Progenitor cell of endocrine pancreas (in vitro differentiated cells): ENCODE measurements at regions not wholly inside any gene's neighbourhood (a gene's known extent, or its start where the extent isn't known, plus 50 kb on each side); places are given as distances from the start of the nearest gene placed in this dataset.

Source experiments
- DNase-seq: peaks from one replicate; pipeline ENCODE4 v3.0.0; 2021; ENCODE audit warnings: low spot score; ENCODE audit not compliant: unreplicated experiment
- H3K27ac Mint-ChIP-seq: 2 replicates; pipeline ENCODE4 v1.8.0; 2021; ENCODE audit warnings: mild to moderate bottlenecking, moderate library complexity, mixed read lengths
- H3K27me3 Mint-ChIP-seq: 2 replicates; pipeline ENCODE4 v1.8.0; 2021; ENCODE audit warnings: mixed read lengths
- H3K36me3 Mint-ChIP-seq: 2 replicates; pipeline ENCODE4 v1.8.0; 2022; ENCODE audit warnings: mixed read lengths; ENCODE audit not compliant: insufficient read depth
- H3K4me1 Mint-ChIP-seq: 2 replicates; pipeline ENCODE4 v1.8.0; 2021; ENCODE audit warnings: low read depth, mixed read lengths
- H3K4me3 Mint-ChIP-seq: 2 replicates; pipeline ENCODE4 v1.8.0; 2021; ENCODE audit warnings: low read depth, mild to moderate bottlenecking, moderate library complexity, mixed read lengths
- H3K9me3 Mint-ChIP-seq: 2 replicates; pipeline ENCODE4 v1.8.0; 2021; ENCODE audit warnings: low read depth, mixed read lengths
- CTCF ChIP-seq: fragments of 200-600 bp; sonication (generic); IDR thresholded peaks from one replicate; pipeline ENCODE4 v1.5.0; 2021; ENCODE audit warnings: antibody characterized with exemption, mild to moderate bottlenecking; ENCODE audit not compliant: unreplicated experiment

- DNase-seq = no peak
- Mint-ChIP-seq H3K4me1 (peaks cover 29% of the 10 kb centered on the region), H3K4me3 (no peak overlapping the region), H3K36me3 (no peaks in the 10 kb centered on the region), H3K27ac (no peak overlapping the region), H3K27me3 (no peaks in the 10 kb centered on the region), H3K9me3 (peaks cover 12% of the 10 kb centered on the region)
- no peak for TF ChIP-seq CTCF
These were observed 442.0 kb upstream of the ANKRD30A start for GRCh38 chr10:36683421-36683820.

GRCh38 chr10:36681751-36682632 is 443.4 kb upstream of the ANKRD30A start:
- no peaks in the 10 kb centered on the region for H3K27me3 Mint-ChIP-seq
- peaks cover 5% of the 10 kb centered on the region for H3K9me3 Mint-ChIP-seq
- peaks cover 29% of the 10 kb centered on the region for H3K4me1 Mint-ChIP-seq
- no peak for TF ChIP-seq CTCF
- DNase-seq = no peak
- peak overlapping the region; percentile 95 for H3K27ac Mint-ChIP-seq
- H3K4me3 Mint-ChIP-seq = no peak overlapping the region
- no peaks in the 10 kb centered on the region for H3K36me3 Mint-ChIP-seq

GRCh38 chr10:36679554-36679953 is 445.8 kb upstream of the ANKRD30A start:
- Mint-ChIP-seq H3K9me3 (peaks cover 6% of the 10 kb centered on the region), H3K36me3 (no peaks in the 10 kb centered on the region), H3K4me3 (no peak overlapping the region), H3K27ac (peak overlapping the region; percentile 1), H3K27me3 (no peaks in the 10 kb centered on the region), H3K4me1 (peaks cover 36% of the 10 kb centered on the region)
- no peak for TF ChIP-seq CTCF
- DNase-seq = no peak

- H3K4me3 Mint-ChIP-seq = no peak overlapping the region
- H3K9me3 Mint-ChIP-seq = peaks cover 6% of the 10 kb centered on the region
- H3K36me3 Mint-ChIP-seq = no peaks in the 10 kb centered on the region
- H3K4me1 Mint-ChIP-seq = peaks cover 31% of the 10 kb centered on the region
- no peaks in the 10 kb centered on the region for H3K27me3 Mint-ChIP-seq
- TF ChIP-seq CTCF = no peak
- H3K27ac Mint-ChIP-seq = no peak overlapping the region
- DNase-seq = no peak
These were observed 448.0 kb upstream of the ANKRD30A start for GRCh38 chr10:36677431-36677768.

GRCh38 chr10:36676756-36677430 is 448.5 kb upstream of the ANKRD30A start:
- no peak for DNase-seq
- Mint-ChIP-seq H3K9me3 (peaks cover 6% of the 10 kb centered on the region), H3K4me1 (peaks cover 28% of the 10 kb centered on the region), H3K36me3 (no peaks in the 10 kb centered on the region), H3K4me3 (no peak overlapping the region), H3K27me3 (no peaks in the 10 kb centered on the region), H3K27ac (no peak overlapping the region)
- TF ChIP-seq CTCF = no peak
